PFSK-1 (cell line): ENCODE measurements at regions not wholly inside any gene's neighbourhood (a gene's known extent, or its start where the extent isn't known, plus 50 kb on each side); places are given as distances from the start of the nearest gene placed in this dataset.

Source experiments
- POLR2AphosphoS5 ChIP-seq: IDR thresholded peaks from 2 replicates; pipeline ENCODE4 v1.6.1; 2012; ENCODE audit warnings: low read depth, mild to moderate bottlenecking, control low read depth, low read length, moderate library complexity
- TAF1 ChIP-seq: IDR thresholded peaks from 2 replicates; pipeline ENCODE4 v1.6.1; 2012; ENCODE audit warnings: low read length, control low read depth, borderline replicate concordance; ENCODE audit not compliant: insufficient read depth
- TF ChIP-seq, protein P1 (sequence below), 2 experiments: IDR thresholded peaks; 2 replicates each; pipeline versions ENCODE4 v1.6.1 to v1.8.0; 2011 to 2012; ENCODE audit warnings: low read depth in 2 of 2, low read length in 2 of 2, control low read depth in 1 of 2, inconsistent platforms in 1 of 2, mild to moderate bottlenecking in 1 of 2, moderate library complexity in 1 of 2; ENCODE audit not compliant: insufficient read depth in 1 of 2

DNA sequence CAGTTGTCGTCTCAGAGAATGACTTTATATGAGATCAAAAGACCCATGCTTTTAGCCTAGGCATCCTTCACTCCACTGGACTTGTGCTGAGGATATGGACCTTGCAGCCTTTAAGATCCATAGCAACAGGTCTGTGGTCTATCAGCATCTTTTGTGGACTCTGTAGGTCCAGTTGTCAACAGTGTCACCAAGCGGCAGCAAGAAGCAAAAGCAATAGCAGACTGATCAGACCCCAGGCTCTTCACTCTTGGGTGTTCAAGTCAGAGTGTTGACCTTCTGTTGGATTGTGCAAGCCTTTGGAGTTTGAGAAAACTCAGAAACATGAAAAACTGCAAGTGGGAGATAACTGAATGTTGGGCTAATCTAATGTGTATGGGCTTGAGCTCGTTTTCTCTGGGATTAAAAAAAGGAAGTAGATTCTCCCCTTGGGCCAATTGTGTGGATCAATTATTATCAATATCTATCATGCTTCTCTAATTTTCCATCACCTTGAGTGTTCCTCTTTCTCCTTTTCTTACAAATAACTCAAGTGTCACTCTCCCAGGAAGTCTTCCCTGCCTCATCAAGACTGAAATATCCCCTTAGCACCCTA, 144.2 kb downstream of the LYPLAL1 start:
- TF ChIP-seq, protein P1, sequence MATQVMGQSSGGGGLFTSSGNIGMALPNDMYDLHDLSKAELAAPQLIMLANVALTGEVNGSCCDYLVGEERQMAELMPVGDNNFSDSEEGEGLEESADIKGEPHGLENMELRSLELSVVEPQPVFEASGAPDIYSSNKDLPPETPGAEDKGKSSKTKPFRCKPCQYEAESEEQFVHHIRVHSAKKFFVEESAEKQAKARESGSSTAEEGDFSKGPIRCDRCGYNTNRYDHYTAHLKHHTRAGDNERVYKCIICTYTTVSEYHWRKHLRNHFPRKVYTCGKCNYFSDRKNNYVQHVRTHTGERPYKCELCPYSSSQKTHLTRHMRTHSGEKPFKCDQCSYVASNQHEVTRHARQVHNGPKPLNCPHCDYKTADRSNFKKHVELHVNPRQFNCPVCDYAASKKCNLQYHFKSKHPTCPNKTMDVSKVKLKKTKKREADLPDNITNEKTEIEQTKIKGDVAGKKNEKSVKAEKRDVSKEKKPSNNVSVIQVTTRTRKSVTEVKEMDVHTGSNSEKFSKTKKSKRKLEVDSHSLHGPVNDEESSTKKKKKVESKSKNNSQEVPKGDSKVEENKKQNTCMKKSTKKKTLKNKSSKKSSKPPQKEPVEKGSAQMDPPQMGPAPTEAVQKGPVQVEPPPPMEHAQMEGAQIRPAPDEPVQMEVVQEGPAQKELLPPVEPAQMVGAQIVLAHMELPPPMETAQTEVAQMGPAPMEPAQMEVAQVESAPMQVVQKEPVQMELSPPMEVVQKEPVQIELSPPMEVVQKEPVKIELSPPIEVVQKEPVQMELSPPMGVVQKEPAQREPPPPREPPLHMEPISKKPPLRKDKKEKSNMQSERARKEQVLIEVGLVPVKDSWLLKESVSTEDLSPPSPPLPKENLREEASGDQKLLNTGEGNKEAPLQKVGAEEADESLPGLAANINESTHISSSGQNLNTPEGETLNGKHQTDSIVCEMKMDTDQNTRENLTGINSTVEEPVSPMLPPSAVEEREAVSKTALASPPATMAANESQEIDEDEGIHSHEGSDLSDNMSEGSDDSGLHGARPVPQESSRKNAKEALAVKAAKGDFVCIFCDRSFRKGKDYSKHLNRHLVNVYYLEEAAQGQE (IDR thresholded peaks at IDR 0.05; ENCODE audit: insufficient read depth in 1 of 2, low read depth in 2 of 2, low read length in 2 of 2), result no peak
- no peak for TF ChIP-seq TAF1
- no peak for TF ChIP-seq POLR2AphosphoS5
